Fibroblast of skin of right quadriceps (primary cell): ENCODE measurements at regions not wholly inside any gene's neighbourhood (a gene's known extent, or its start where the extent isn't known, plus 50 kb on each side); places are given as distances from the start of the nearest gene placed in this dataset.
"Not testable (repeated sequence)": the region's sequence is repeated elsewhere in the genome, so short reads cannot be mapped to it uniquely, and the experiment has no call there.

Experiments used
- DNase-seq: peaks from one replicate; pipeline ENCODE4 v3.0.0-alpha.2; 2013

DNA sequence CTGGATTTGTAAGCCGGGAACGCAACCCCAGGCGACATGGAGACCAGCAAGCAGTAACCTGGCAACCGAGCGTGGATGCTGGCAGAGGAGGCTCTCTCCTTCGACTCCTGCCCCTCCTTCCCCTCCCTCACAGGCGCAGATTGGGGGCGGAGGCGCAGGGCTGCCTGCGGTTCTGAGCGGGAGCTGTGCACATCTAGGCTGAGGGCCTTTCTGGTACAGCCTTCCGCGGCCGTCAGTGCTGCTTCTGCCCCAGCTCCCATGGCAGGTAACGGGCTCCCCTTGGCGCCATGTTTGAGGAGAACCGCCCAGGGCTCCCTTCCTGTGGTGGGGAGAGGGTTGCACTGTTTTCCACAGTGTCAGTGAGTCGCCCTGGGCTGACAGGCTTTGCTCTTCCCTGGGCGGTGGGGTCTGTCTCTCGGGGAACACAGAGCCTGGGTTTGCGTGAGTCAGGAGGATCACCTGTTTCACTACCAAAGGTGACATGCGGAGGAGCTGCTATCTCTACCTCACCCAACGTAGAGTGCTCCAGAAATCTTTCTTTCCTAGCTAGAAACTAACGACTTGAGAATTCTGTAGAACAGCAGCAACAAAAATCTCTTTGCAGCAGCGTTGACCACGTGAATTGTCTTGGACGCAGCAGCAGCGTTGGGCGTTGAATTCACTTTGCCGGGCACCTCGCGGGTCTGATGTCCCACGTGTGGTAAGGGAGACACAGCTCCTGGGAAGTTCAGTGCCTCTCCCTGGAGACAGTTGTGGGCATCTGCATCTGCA lies 154.8 kb upstream of the COBL start:
- DNase-seq = no peak

DNA sequence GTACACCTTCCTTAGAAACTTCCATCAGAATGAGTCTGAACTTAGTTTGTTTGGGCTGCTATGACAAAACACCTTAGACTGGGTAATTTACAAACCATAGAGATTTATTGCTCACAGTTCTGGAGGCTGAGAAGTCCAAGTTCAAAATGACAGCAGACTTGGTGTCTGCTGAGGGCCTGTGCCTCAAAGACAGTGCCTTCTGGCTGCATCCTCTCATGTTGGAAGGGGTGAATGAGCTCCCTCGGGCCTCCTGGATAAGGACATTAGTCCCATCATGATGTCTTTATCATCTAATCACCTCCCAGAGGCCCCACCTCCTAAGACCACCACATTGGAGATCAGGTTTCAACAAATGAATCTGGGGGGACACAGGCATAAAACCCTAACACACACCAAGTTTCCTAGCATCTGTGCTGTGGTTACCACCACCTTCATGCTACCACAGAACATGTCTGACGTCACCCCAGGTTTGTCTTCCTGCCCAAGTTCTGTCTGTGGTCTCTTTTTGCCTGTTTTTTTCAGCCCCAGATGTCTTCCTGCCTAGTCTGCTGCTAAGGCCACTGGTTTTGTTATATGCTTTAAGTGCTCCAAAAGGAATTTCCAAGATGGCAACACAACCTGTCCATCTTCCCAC lies 150.9 kb upstream of the COBL start:
- no peak for DNase-seq

DNA sequence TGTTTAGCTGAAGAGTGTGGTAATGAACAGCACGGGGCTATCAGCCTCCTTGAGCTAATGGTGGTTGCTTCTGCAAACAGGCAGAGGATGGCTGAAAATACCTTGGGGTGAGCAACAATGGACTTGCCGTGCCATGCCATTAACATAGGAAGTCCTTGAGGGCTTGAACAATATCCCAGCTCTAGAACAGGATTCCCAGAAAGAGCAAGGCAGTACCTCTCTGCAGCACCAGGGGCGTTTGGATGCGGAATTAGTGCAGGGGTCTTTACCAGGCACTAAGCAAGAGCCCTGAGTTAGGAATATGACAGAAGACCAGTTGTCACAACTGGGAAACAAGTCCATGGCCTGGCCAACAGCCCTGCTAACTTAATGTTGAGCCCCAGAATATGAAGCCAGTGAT lies 143.2 kb upstream of the COBL start:
- no peak for DNase-seq

DNA sequence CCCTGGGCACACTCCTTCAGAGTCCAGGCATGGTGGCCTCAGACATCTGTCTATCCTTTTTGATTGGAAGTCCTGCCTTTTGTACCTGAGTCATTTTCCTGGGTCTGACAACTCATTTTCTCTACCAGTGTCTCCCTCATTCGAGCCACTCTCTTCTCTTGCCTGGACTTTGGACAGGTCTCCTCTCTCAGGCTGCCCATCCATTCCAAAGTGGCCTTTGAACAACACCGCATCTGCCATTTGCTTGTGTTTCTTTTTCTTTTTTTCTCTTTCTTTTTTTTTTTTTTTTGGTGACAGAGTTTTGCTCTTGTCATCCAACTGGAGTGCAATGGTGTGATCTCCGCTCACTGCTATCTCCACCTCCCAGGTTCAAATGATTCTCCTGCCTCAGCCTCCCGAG lies 142.1 kb upstream of the COBL start:
- DNase-seq = no peak

DNA sequence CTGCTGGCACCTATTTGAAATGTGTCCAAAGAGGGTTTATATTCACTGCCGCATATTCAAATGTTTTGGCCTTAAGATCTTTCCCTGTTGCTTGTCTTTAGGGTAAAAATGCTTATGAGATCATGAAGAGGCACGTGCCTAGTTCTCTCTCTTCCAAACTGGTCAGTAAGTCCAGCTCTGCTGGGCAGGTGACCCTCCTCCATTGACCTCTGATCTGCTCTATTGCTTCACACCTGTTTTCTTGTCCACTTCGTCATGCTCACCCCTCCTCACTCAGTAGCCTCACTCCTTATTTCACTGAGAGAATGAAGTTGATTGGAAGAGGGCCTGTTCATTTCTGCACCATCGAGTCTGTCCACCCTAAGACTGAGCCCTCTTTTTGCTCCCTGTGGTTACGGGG lies 140.5 kb upstream of the COBL start:
- DNase-seq = no peak

DNA sequence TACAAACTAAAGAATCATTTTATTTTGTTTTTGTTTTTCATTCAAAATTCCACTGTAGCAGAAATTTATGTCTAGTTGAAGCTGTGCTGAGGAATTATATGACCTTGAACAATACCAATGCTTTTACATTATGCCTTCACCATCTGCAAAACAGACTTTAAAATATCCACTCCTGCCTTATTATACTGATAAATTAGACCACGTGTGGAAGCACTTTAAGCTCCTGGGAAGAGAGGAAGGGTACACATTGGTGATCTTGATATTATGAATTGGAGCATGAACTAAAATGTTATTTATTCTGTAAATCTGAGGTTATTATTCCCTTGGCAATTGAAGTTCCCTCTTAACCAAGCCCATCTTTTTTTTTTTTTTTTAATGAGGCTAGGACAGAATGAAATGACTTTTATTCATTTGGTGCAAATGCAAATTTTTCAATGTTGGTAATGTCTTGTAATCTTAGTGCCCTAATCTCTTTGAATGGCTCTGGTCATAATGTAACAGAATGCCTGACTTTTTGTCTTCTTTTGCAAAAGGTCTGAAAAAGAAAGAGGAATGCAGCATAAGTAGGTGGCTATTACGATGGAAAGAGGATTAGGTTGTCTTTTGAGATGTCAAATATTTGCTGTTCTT lies 139.9 kb upstream of the COBL start:
- no peak for DNase-seq

DNA sequence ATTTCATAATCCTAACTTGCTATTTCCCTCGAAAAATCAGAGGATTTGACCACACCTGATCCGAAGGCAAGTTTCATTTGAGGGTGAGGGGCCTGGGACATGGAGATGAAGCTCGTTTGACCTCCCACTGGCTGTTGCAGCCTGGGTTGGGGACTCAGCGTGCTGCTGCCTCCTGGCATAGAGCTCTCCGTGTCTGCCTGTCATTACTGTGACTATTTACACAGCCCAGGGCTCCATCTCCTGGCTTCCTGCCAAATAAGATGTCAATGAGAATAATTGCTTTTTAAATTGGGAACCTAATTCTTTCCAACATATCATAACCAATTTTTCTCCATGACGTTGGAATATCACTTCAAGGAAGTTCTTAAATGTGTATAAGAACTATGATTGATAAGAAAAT lies 139.3 kb upstream of the COBL start:
- no peak for DNase-seq

DNA sequence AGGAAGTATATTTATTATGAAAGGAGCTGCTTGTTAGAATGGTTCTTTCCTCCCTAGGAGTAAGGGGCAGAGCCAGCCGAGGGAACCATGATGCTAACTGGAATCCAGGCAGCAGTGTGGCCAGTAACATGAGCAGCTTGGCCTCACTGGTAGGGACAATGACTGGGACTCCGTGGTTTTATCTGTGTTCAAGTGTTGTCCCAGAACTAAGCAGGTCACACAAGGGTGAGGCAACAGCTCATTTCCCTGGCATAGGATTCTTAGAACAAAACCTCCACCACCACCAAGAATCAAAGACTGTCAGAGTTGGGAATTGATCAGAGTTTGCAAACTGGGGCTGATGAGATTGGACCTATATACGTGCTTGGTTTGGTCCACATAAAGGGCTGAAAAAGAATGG lies 138.9 kb upstream of the COBL start:
- DNase-seq = no peak

DNA sequence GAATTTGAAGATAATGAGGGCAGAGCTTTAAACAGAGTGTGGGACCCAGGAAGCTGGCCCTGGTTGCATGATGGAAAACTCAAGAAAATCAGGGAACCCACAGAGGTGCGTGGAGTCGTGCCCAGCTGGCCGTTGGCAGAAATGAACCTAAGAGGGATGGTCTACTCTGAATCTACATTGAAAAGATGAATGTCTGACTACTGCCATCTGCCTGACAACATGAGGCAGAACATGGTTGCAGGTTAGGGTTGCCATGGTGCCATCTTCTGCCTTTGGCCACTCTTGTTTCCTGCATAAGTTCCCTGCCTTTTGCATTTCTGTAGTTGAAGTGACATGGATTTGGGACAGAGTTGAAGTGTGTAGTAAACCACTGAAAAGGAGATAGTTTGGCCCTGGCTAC lies 138.5 kb upstream of the COBL start:
- DNase-seq = no peak

DNA sequence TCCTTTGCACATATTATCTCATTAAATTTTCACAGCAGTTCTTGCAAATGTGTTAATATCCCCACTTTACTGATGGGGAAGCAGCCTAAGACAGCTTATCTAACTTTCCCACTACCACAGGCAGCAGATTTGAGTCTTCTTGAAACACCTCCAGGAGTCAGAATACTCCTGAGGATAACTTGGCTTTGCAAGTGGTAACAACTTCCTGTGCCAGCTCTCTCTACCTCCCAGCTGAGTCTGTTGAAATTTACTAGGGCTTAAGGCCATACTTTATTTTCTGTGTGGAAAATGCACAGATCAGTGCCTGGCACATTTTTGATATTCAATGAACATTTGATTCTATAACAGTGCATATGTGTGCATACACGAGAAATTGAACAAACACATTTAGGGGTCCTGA lies 136.1 kb upstream of the COBL start:
- no peak for DNase-seq

DNA sequence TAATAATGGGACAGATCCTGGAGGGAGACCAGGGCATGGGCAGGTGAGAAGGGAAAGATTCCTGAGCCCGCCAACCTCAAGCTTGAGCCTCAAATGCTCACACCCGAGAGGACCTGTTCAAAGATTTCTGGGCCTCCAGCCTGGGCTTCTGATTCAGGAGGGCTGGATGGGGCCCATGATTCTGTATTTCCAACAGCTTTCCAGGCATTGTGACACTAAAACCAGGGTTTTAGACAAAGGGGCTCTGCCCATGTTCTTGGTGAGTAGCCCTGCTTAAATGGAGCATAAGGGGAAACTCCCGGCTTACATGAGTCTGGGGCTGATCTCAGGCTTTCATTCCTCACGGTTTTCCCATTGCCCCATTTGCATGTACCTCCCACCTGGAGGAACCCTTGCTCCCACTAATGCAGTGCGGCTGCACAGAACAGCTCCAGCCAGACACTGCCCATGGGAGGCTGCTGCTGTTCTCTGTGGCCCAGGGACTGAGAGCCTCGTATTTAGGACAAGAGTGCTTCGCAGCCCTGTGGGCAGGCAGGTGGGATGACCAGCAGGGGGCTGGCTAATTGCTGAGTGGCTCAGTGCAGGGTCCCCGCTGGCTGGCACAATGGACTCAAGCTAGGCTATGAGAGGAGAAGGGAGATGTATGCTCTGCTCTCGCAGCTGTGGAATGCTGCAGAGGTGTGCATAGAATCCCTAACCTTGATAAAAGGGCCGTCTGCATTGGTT lies 135.3 kb upstream of the COBL start:
- no peak for DNase-seq

DNA sequence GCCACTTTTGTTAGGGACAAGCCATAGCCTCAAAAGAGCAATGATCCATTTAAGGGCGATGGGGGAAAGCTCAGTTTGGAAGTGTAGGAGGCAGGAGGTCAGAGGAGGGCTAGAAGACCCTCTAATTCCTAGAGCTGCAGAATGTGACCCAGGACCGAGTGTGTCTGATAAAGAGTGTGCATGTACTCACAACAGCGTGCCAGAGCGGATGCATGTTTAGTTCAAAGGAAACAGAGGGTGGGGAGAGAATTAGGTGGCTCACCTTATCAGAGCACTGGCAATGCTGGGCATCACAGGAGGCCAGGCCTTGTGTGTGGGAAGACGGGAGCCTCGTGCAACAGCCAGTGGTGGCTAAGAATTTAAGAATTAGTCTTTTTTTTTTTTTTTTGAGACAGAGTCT lies 133.9 kb upstream of the COBL start:
- DNase-seq = no peak

DNA sequence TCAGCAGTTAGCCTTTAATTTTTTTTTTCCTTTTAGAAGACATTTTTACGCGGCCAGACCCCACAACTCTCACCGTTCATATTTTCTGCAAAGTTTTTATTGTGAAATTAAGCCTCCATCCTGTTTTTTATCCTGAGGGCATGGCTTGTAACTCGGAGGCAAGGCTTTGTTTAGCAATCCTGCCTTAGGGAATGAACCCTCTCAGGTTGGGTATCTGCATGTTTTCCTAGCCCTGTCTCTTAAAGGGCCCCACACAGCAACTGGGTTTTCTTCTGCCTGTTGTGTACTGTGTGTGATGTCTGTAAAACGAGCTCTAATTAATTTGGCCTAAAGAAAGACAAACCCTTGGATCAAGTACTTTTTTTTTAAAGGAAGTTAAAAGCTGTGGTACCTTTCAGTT lies 130.2 kb upstream of the COBL start:
- no peak for DNase-seq

DNA sequence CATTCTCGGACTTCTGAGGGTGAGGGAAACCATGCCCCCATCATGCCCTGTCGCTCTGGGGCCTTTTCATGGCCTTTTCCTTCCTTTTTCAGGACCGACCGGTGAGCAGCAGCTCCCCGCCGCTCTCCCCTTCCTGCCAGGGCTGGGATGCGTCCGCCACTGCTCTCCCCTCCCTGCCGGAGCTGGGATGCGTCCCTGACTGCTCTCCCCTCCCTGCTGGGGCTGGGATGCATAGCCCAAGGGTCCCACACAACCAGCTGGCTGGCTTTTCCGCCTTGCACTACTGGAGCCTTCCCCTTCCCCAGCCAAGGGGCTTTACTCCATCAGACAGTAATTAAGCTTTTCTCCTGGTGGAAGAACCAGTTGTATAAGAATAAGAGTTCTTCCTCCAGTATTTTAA lies 129.7 kb upstream of the COBL start:
- DNase-seq = no peak

DNA sequence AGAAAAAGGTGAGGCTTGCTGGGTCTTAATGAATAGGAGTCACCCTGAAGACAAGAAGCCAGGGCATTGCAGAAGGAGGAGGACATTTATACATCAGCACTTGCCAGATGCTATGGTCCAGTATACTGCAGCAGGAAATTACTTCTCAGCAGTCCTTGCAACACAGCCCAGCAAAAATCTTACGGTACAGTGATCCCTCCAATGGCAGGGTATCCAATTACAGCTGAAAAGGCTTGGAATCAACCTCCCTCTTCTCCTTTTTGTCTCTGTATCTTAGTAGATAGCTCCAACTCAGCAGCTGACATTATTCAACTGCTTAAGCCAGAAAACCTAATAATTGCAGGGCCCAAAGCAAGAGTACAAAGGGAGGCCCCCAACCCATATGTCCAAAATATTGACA lies 128.3 kb upstream of the COBL start:
- no peak for DNase-seq

DNA sequence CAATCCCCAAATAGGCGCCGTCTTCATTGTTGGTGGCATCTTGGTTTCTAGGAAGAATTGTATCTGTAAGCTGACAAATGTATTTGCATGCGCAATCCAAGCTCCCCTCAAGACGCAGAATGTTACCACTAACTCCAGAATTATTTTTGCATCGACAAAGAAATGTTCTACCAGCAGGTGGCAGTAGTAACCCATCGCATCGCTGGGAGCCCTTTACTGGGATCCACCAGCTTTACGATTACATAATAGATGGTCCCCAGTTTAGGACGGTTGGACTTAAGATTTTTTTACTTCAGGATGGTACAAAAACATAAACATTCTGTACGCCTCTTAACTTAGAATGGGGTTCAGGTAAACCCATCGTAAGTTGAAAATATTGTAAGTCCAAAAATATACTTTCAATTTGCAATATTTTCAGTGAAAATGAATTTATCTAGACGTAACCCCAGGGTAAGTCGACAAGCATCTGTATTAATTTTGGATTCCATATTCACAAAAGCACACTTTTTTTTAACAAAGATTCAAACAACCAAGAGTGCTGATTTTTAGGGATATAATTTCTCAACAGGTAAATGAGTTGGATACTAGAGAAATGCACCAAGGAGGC lies 114.0 kb upstream of the COBL start:
- DNase-seq = peak; percentile 18

DNA sequence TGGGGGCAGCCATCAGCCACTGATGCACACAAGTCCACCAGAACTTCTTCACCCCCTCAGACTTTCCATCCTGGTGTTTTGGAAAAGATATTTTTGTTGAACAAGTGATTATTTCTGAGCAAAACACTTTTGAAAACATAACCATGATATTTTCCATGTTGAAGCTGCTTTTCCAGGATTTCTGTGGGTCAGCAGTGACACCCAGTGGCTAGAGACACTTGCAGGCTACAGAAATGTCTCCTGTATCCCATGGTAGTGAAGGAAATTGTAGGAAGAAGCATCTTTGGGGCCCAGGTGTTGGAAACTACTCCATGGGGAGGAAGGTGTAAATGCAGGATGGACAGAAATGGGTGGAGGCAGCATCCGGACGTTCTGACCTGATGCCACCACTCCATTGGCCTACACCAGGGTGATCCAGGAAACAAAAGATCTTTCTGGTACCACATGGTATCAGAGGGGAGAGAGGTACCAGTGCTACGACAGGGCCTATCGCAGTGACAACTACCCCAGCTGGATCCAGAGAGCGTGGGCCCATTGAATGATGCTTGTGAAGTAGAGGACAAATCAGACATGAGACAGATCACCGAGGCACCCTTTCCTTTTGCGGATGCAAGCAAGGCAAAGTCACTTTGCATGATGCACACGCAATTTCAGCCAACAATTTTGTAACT lies 111.7 kb upstream of the COBL start:
- no peak for DNase-seq

DNA sequence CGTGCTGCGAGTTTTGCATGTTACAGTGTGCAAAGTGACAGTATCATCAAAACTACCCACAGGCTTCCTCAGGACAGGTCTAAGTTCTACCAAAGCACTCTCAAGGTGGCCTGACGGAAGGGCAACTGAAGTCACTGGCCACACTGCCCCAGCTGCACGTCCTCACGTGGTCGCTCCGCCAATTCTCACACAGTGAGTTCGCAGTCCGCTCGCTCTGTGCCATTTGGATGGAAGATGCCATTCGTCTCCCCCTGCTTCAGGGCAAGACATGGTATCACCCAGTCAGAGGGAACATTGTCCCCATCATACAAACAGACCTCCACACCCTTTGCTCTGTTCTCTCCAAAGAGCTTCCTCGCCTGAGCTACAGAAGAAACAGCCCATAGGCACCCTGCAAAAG lies 109.6 kb upstream of the COBL start:
- no peak for DNase-seq

DNA sequence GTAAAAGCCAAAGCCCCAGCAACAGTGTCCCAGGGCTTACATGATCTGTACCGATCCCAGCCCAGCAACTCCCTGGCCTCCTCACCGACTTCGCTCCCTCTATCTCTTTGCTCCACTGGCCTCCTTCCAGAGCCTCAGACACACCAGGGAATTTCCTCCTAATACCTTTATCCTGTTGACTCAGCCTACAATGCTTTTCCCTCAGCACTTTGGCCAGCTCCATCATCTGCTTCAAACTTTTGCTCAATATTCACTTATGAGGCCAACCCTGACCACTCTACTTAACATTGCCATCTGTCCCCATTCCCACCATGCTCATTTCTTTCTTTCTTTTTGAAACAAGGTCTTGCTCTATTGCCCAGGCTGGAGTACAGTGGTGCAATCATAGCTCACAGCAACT lies 93.3 kb upstream of the COBL start:
- not testable (repeated sequence) for DNase-seq

DNA sequence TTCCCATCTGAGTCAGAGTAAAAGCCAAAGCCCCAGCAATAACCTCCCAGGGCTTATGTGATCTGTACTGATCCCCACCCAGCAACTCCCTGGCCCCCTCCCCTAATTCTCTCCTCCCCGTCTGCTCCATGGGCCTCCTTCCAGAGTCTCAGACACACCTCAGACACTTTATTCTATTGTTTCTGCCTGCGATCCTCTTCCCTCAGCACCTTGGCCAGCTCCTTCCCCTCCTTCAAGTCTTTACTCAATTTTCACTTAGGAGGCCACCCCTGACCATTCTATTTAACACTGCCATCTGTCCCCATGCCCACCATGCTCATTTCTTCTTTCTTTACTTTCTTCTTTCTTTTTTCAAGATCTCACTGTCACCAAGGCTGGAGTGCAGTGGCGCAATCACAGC lies 81.0 kb upstream of the COBL start:
- DNase-seq = not testable (repeated sequence)

DNA sequence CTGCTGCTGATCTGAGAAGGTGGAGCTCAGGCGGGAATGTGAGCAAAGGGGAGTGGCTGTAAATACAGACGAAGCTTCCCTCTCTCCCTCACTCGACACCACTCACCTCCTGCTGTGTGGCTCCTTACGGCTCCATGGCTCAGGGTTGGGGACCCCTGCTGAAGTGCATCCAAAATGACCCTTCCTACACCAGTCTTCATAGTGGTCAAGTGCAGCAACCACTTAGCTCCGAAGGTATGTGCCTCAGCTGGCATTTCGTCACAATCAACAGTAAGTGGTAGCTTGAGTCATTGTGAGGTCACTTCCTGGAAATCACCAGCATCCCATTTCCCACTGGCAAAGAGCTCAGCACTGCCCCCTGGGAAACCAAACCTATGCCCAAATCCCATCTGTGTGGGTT lies 76.4 kb upstream of the COBL start:
- DNase-seq = not testable (repeated sequence)

DNA sequence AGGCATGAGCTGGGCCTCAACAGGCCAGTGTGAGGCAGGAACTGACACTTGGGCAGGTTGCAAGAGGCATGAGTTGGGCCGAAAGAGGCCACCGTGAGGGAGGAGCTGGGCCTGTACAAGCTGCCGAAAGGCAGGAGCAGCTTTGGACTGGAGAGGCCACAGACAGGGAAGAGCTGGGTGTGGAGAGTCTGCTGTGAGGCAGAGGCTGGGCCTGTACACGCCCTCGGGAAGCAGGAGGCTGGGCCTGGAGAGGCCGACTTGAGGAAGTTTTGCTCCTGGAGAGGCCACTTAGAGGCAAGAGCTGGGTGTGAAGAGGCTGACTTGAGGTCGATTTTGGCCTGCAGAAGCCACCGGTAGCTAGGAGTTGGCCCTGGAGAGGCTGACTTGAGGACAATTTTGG lies 73.3 kb upstream of the COBL start:
- DNase-seq = not testable (repeated sequence)
